Lower lobe of right lung (tissue), 2 donors: ENCODE measurements at regions not wholly inside any gene's neighbourhood (a gene's known extent, or its start where the extent isn't known, plus 50 kb on each side); places are given as distances from the start of the nearest gene placed in this dataset.

ENCODE experiments used
- ATAC-seq, 2 donors: fragments of 200-7000 bp; cut with Tn5 transposase; one replicate each; pipeline ENCODE4 v1.9.1; 2020 to 2022; ENCODE audit warnings: mild to moderate bottlenecking in 2 of 2, moderate library complexity in 2 of 2
- DNase-seq: peaks from one replicate; pipeline ENCODE4 v3.0.0-alpha.2; 2020
- H3K27ac ChIP-seq: fragments of 200-600 bp; one replicate; pipeline ENCODE4 v1.8.0; 2022
- H3K27me3 ChIP-seq: fragments of 200-600 bp; one replicate; pipeline ENCODE4 v1.8.0; 2022; ENCODE audit warnings: low read depth
- H3K36me3 ChIP-seq: fragments of 200-600 bp; one replicate; pipeline ENCODE4 v1.8.0; 2022; ENCODE audit warnings: mild to moderate bottlenecking
- H3K4me1 ChIP-seq: fragments of 200-600 bp; one replicate; pipeline ENCODE4 v1.8.0; 2022
- H3K4me3 ChIP-seq: fragments of 200-600 bp; one replicate; pipeline ENCODE4 v1.8.0; 2022; ENCODE audit warnings: mild to moderate bottlenecking
- H3K9me3 ChIP-seq: fragments of 200-600 bp; one replicate; pipeline ENCODE4 v1.8.0; 2022
- CTCF ChIP-seq: fragments of 200-600 bp; IDR thresholded peaks from one replicate; pipeline ENCODE4 v1.8.0; 2022; ENCODE audit warnings: antibody characterized with exemption, mild to moderate bottlenecking
- intact Hi-C: fragments of 100-400 bp; cut with DNase I; formaldehyde crosslinking; loops from one replicate; pipeline ENCODE4 v1.11.0; 2022
- donor health status: DM: no; HTN: yes; CAD: no; lungs with severe emphysema.

DNA sequence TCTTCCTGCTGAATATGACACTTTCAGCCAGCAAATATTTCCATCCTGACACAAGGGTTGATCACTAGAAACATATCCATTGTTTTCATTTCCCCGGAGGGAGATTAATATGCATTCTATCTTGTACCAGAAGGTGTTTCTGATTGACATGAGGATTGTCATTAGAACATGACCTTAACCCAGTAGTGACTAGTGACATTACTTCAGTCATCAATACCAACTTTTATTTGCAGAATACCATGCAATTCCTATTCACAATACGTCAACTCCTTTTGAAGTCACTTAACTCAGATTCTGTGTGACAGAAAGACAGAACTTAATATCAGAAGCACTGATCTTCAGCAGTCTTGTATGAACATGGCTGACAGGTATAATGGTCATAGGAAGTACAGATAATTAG lies 1108.9 kb upstream of the CRIM1 start:
- no peak for ATAC-seq
- intact Hi-C loops = no loop called here
- TF ChIP-seq CTCF = no peak

DNA sequence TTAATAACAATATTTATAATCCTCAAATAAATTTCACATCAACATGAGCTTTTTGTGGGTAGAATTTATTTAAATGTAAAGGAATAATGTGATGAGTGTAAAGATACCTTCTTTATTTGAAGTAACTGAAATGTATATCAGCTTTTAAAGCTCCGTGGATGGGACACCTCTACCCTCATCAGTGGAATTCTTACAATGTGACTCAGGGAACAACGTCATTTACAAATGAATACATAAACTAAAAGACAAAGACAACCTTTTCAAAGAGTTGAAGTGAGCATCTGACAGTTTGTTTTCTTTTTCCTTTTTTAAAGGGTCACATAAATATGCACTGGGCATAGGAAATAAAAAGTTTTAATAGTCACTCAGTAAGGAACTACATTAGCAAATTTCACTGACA lies 1127.0 kb upstream of the CRIM1 start:
- ATAC-seq (no peak), DNase-seq (no peak)
- H3K4me1 ChIP-seq = no peaks in the 10 kb centered on the region
- H3K9me3 ChIP-seq = no peaks in the 10 kb centered on the region
- H3K27me3 ChIP-seq = no peaks in the 10 kb centered on the region
- TF ChIP-seq CTCF = no peak
- H3K36me3 ChIP-seq = no peaks in the 10 kb centered on the region
- H3K4me3 ChIP-seq = no peak overlapping the region
- intact Hi-C loops = no loop called here
- no peak overlapping the region for H3K27ac ChIP-seq

More for the DNA sequence above, 1108.9 kb upstream of the CRIM1 start:
- H3K27ac ChIP-seq = no peak overlapping the region
- DNase-seq = no peak
- no peaks in the 10 kb centered on the region for H3K4me1 ChIP-seq
- no peak overlapping the region for H3K4me3 ChIP-seq
- H3K9me3 ChIP-seq = no peaks in the 10 kb centered on the region
- H3K36me3 ChIP-seq = no peaks in the 10 kb centered on the region
- H3K27me3 ChIP-seq = no peaks in the 10 kb centered on the region

DNA sequence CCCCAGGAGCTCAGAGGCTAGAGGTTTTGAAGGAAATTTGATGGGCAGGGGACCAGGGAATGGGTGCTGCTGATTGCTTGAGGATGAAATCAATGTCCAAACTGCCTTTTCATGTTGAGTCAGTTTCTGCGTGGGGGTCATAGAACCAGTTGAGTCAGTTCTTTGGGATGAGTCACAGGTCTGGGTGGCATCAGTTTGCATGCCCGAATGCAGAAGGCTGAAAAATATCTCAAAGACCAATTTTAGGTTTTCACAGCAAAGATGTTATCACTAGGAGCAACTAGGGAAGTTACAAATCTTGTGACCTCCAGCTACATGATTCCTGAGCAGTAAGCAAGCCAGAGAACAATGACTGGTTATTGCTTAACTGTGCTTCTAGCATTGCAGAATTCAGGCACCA lies 1135.1 kb upstream of the CRIM1 start:
- ATAC-seq (no peak), DNase-seq (no peak)
- TF ChIP-seq CTCF = no peak
- H3K27me3 ChIP-seq = no peaks in the 10 kb centered on the region
- no peaks in the 10 kb centered on the region for H3K9me3 ChIP-seq
- intact Hi-C loops = no loop called here
- no peaks in the 10 kb centered on the region for H3K4me1 ChIP-seq
- H3K27ac ChIP-seq = no peak overlapping the region
- no peaks in the 10 kb centered on the region for H3K36me3 ChIP-seq
- no peak overlapping the region for H3K4me3 ChIP-seq

GRCh38 chr2:35204881-35205280 lies 1150.7 kb upstream of the CRIM1 start:
- DNase-seq (no peak), ATAC-seq (no peak)
- Histone ChIP-seq H3K9me3 (no peaks in the 10 kb centered on the region), H3K4me1 (no peaks in the 10 kb centered on the region), H3K36me3 (no peaks in the 10 kb centered on the region), H3K27me3 (no peaks in the 10 kb centered on the region), H3K4me3 (no peak overlapping the region), H3K27ac (no peak overlapping the region)
- intact Hi-C loops = no loop called here
- TF ChIP-seq CTCF = no peak

DNA sequence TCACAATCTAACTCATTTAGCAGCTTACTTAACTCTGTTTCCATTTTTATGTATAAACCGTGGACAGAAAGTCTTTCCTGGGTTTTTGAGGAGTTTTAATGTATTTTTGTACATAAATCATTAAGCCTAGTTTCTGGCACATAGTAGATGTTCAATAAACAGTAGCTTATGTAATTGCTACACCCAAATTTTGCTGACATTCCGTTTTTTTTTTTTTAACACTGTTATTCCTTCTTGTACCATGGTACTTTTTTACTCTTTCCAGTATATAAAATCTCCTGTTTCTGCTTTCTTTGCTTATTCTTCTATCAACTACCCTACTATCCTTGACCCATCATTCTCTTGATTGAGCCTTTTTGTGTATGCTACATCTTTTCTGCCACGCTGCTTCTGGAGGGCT lies 1151.3 kb upstream of the CRIM1 start:
- Histone ChIP-seq H3K27me3 (no peaks in the 10 kb centered on the region), H3K27ac (no peak overlapping the region), H3K4me1 (no peaks in the 10 kb centered on the region), H3K9me3 (no peaks in the 10 kb centered on the region), H3K36me3 (no peaks in the 10 kb centered on the region), H3K4me3 (no peak overlapping the region)
- no peak for ATAC-seq
- no peak for DNase-seq
- no peak for TF ChIP-seq CTCF
- intact Hi-C loops = no loop called here

- TF ChIP-seq CTCF = no peak
- H3K36me3 ChIP-seq = no peaks in the 10 kb centered on the region
- DNase-seq (no peak), ATAC-seq (no peak)
- H3K27ac ChIP-seq = no peak overlapping the region
- H3K4me1 ChIP-seq = no peaks in the 10 kb centered on the region
- no peaks in the 10 kb centered on the region for H3K27me3 ChIP-seq
- H3K9me3 ChIP-seq = no peaks in the 10 kb centered on the region
- no peak overlapping the region for H3K4me3 ChIP-seq
- intact Hi-C loops = no loop called here
Observed at GRCh38 chr2:35199298-35199697, 1156.3 kb upstream of the CRIM1 start.
